ENCODE measurements at regions not wholly inside any gene's neighbourhood (a gene's known extent, or its start where the extent isn't known, plus 50 kb on each side); places are given as distances from the start of the nearest gene placed in this dataset.

GRCh38 chr9:106376689-106377088, 486.3 kb upstream of the ZNF462 start:
- no CpG with 5 or more reads among the region's 2 CpGs for WGBS (ENCODE audit: extremely low coverage, insufficient read length, low lambda C conversion rate)
- no peak overlapping the region for H3K27ac ChIP-seq (ENCODE audit: insufficient read length, low read depth, low read length)
- no peaks in the 10 kb centered on the region for H4K20me1 ChIP-seq (ENCODE audit: control insufficient read depth, insufficient read depth, insufficient read length)
- no peak overlapping the region for H4K5ac ChIP-seq (ENCODE audit: insufficient read length, low read depth, low read length)
- H3T11ph ChIP-seq (ENCODE audit: low read length) = no peak overlapping the region
- no peaks in the 10 kb centered on the region for H3K4me1 ChIP-seq (ENCODE audit: insufficient read depth, low read length)
- H3K18ac ChIP-seq (ENCODE audit: insufficient read length, low read depth, low read length) = no peak overlapping the region
- Mint-ChIP-seq H3K27ac (no peak overlapping the region), H3K9me3 (peaks cover 5 to 8% of the 10 kb centered on the region in 2 experiments), H3K4me1 (no peaks in the 10 kb centered on the region), H3K36me3 (ENCODE audit: insufficient read depth in 1 of 3, low read depth in 3 of 3) (peaks cover 3 to 4% (median 4%) of the 10 kb centered on the region in 3 experiments; a peak in 5 of 7 replicates), H3K4me3 (no peak overlapping the region), H3K27me3 (ENCODE audit: low read depth) (no peaks in the 10 kb centered on the region)
- H2BK12ac ChIP-seq (ENCODE audit: insufficient read length, low read depth, low read length) = no peak overlapping the region
- H2AK5ac ChIP-seq (ENCODE audit: insufficient read length, low read length) = no peak overlapping the region
- no peak for TF ChIP-seq CTCF (conservative IDR thresholded peaks at IDR 0.05)
- no peaks in the 10 kb centered on the region for H3K23me2 ChIP-seq (ENCODE audit: insufficient read length, low read depth, low read length, poor library complexity, severe bottlenecking)
- no peak overlapping the region for H2BK15ac ChIP-seq (ENCODE audit: low read depth, low read length)
- no peak overlapping the region for H3K14ac ChIP-seq (ENCODE audit: insufficient read depth, low read length)
- no peak overlapping the region for H3K23ac ChIP-seq (ENCODE audit: insufficient read length, low read depth, low read length)
- DNase-seq = no peak
- no peaks in the 10 kb centered on the region for H3K79me2 ChIP-seq (ENCODE audit: insufficient read depth, low read length)
- no peak overlapping the region for H4K8ac ChIP-seq (replicated peaks; ENCODE audit: insufficient read length, low read depth, low read length)
- no peaks in the 10 kb centered on the region for H3K79me1 ChIP-seq (ENCODE audit: insufficient read depth, low read depth, low read length, poor library complexity, severe bottlenecking)
- H2BK5ac ChIP-seq (ENCODE audit: insufficient read length, low read length) = no peak overlapping the region
- H2BK20ac ChIP-seq (ENCODE audit: low read depth, low read length, poor library complexity, severe bottlenecking) = no peak overlapping the region
- no peak overlapping the region for H3K4me2 ChIP-seq (ENCODE audit: insufficient read depth, insufficient read length, low read length)
- no peaks in the 10 kb centered on the region for H3K27me3 ChIP-seq (ENCODE audit: insufficient read depth, low read length)
- no peak overlapping the region for H3K4ac ChIP-seq (ENCODE audit: low read depth, low read length)
- H3K9ac ChIP-seq (ENCODE audit: extremely low read depth, insufficient read length, low read length) = no peak overlapping the region
- no peak overlapping the region for H4K91ac ChIP-seq (ENCODE audit: insufficient read length, low read depth, low read length)
- H2AFZ ChIP-seq (ENCODE audit: low read length) = no peak overlapping the region
- no peak overlapping the region for H3K56ac ChIP-seq (ENCODE audit: insufficient read length, low read depth, low read length)
- H2BK120ac ChIP-seq (ENCODE audit: low read depth, low read length, poor library complexity, severe bottlenecking) = no peak overlapping the region
- H3K9me3 ChIP-seq (ENCODE audit: control insufficient read depth, low read depth, low read length) = no peaks in the 10 kb centered on the region

Data from H9 (cell line).